ENCODE measurements at regions not wholly inside any gene's neighbourhood (a gene's known extent, or its start where the extent isn't known, plus 50 kb on each side); places are given as distances from the start of the nearest gene placed in this dataset.

- Histone ChIP-seq H3K4me3 (ENCODE audit: low read length) (no peak overlapping the region), H3K27me3 (ENCODE audit: control insufficient read depth, insufficient read depth, low read length) (no peaks in the 10 kb centered on the region), H3K27ac (ENCODE audit: low read length) (no peak overlapping the region), H3K9me3 (ENCODE audit: control insufficient read depth, insufficient read depth, low read length) (no peaks in the 10 kb centered on the region), H3K4me1 (ENCODE audit: control insufficient read depth, insufficient read depth, low read length) (peaks cover 5% of the 10 kb centered on the region; the same call in 1 of the 2 replicates), H3K36me3 (ENCODE audit: control insufficient read depth, insufficient read depth, low read length) (no peaks in the 10 kb centered on the region)
- no peak for DNase-seq (ENCODE audit: low read depth, low spot score)
- no CpG with 5 or more reads among the region's 2 CpGs for WGBS (ENCODE audit: insufficient coverage, insufficient read length)
Observed at GRCh38 chr10:114885443-114885842, 52.6 kb upstream of the TRUB1 start.
